ENCODE measurements at regions not wholly inside any gene's neighbourhood (a gene's known extent, or its start where the extent isn't known, plus 50 kb on each side); places are given as distances from the start of the nearest gene placed in this dataset.

GRCh38 chr2:228545748-228546145, 364.3 kb upstream of the SPHKAP start:
- TF ChIP-seq, protein P1, sequence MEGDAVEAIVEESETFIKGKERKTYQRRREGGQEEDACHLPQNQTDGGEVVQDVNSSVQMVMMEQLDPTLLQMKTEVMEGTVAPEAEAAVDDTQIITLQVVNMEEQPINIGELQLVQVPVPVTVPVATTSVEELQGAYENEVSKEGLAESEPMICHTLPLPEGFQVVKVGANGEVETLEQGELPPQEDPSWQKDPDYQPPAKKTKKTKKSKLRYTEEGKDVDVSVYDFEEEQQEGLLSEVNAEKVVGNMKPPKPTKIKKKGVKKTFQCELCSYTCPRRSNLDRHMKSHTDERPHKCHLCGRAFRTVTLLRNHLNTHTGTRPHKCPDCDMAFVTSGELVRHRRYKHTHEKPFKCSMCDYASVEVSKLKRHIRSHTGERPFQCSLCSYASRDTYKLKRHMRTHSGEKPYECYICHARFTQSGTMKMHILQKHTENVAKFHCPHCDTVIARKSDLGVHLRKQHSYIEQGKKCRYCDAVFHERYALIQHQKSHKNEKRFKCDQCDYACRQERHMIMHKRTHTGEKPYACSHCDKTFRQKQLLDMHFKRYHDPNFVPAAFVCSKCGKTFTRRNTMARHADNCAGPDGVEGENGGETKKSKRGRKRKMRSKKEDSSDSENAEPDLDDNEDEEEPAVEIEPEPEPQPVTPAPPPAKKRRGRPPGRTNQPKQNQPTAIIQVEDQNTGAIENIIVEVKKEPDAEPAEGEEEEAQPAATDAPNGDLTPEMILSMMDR (IDR thresholded peaks at IDR 0.05): no peak
- TF ChIP-seq POLR2A (IDR thresholded peaks at IDR 0.05) (no peak), EP300 (IDR thresholded peaks at IDR 0.05) (no peak)
